ENCODE measurements at regions not wholly inside any gene's neighbourhood (a gene's known extent, or its start where the extent isn't known, plus 50 kb on each side); places are given as distances from the start of the nearest gene placed in this dataset.

DNA sequence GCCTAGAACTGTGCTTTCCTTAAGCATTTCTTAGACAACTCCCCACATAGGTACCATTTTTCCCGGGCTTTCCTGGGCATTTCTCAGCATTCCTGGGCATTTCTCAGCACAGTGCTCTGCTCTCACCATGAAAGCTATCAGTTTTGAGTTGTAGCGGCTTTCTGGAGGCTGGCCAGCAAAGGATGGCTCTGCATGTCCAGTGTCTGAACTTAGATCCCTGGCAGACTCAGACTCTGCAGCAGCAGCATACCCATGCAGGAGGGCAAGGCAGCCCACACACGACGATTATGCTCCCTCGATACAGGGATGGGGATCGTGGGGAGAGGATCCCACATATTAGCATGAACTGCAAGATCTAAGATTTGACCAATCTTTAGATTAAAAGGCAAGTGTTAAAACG is 248.9 kb upstream of the MKI67 start:
- TF ChIP-seq CTCF (IDR thresholded peaks at IDR 0.05; ENCODE audit: low read depth, low read length, missing input control) (no peak), NR2F2 (IDR thresholded peaks at IDR 0.05) (no peak), TAF1 (conservative IDR thresholded peaks at IDR 0.05) (no peak), YY1 (IDR thresholded peaks at IDR 0.05) (no peak), ATF3 (IDR thresholded peaks at IDR 0.05) (no peak), REST (IDR thresholded peaks at IDR 0.05) (no peak), RXRA (IDR thresholded peaks at IDR 0.05) (no peak), RAD21 (IDR thresholded peaks at IDR 0.05) (no peak), JUND (IDR thresholded peaks at IDR 0.05) (no peak), GABPA (IDR thresholded peaks at IDR 0.05 in 1 of 2, conservative IDR thresholded peaks at IDR 0.05 in 1 of 2) (no peak), EGR1 (IDR thresholded peaks at IDR 0.05; ENCODE audit: low read depth in 2 of 2) (no peak)
- TF ChIP-seq, protein P1, sequence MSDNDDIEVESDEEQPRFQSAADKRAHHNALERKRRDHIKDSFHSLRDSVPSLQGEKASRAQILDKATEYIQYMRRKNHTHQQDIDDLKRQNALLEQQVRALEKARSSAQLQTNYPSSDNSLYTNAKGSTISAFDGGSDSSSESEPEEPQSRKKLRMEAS (IDR thresholded peaks at IDR 0.05) = no peak
- TF ChIP-seq, protein P2, sequence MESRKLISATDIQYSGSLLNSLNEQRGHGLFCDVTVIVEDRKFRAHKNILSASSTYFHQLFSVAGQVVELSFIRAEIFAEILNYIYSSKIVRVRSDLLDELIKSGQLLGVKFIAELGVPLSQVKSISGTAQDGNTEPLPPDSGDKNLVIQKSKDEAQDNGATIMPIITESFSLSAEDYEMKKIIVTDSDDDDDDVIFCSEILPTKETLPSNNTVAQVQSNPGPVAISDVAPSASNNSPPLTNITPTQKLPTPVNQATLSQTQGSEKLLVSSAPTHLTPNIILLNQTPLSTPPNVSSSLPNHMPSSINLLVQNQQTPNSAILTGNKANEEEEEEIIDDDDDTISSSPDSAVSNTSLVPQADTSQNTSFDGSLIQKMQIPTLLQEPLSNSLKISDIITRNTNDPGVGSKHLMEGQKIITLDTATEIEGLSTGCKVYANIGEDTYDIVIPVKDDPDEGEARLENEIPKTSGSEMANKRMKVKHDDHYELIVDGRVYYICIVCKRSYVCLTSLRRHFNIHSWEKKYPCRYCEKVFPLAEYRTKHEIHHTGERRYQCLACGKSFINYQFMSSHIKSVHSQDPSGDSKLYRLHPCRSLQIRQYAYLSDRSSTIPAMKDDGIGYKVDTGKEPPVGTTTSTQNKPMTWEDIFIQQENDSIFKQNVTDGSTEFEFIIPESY (IDR thresholded peaks at IDR 0.05) = no peak

All from liver (tissue), 3 donors.